Esophagus squamous epithelium (tissue), 5 donors: ENCODE measurements at regions not wholly inside any gene's neighbourhood (a gene's known extent, or its start where the extent isn't known, plus 50 kb on each side); places are given as distances from the start of the nearest gene placed in this dataset.

Experiments used
- DNase-seq: peaks from one replicate; lab custom pipeline; 2025; lab: John Stamatoyannopoulos, UW
- H3K27ac ChIP-seq, 4 donors: fragments of 200-600 bp; sonication (generic); one replicate each; pipeline ENCODE4 v1.5.1; 2016 to 2019; ENCODE audit warnings: mild to moderate bottlenecking in 1 of 4
- H3K27me3 ChIP-seq, 4 donors: fragments of 200-600 bp; sonication (generic); 1 replicate in 3 of 4; 2 replicates in 1 of 4; pipeline versions ENCODE4 v1.5.1 to v1.6.0; 2017 to 2021; ENCODE audit warnings: antibody characterized with exemption in 1 of 4
- H3K36me3 ChIP-seq, 3 donors: fragments of 200-600 bp; sonication (generic); one replicate each; pipeline ENCODE4 v1.5.1; 2016 to 2019
- H3K4me1 ChIP-seq, 3 donors: fragments of 200-600 bp; sonication (generic); one replicate each; pipeline ENCODE4 v1.5.1; 2017 to 2019
- H3K4me3 ChIP-seq, 4 donors: fragments of 200-600 bp; sonication (generic); 1 replicate in 3 of 4; 2 replicates in 1 of 4; pipeline ENCODE4 v1.5.1; 2016 to 2019; ENCODE audit warnings: mild to moderate bottlenecking in 2 of 4, moderate library complexity in 1 of 4
- H3K9me3 ChIP-seq, 3 donors: fragments of 200-600 bp; sonication (generic); one replicate each; pipeline ENCODE4 v1.5.1; 2016 to 2019
- CTCF ChIP-seq, 6 experiments: fragments of 450-650 bp in 4 of 6; fragments of 200-600 bp in 2 of 6; sonication (generic) in 2 of 6; IDR thresholded peaks; one replicate each; pipeline ENCODE4 v1.5.1; 2016 to 2019; ENCODE audit warnings: antibody characterized with exemption in 6 of 6, mild to moderate bottlenecking in 4 of 6, moderate library complexity in 4 of 6
- POLR2A ChIP-seq, 4 donors: fragments of 450-650 bp; IDR thresholded peaks; one replicate each; pipeline ENCODE4 v1.6.1; 2017; ENCODE audit warnings: antibody characterized with exemption in 4 of 4, mild to moderate bottlenecking in 4 of 4, moderate library complexity in 3 of 4
- WGBS, 2 donors: methylation state at CpG; one replicate each; pipeline ENCODE4 v1.1.5; 2018; 5-methylcytosine and 5-hydroxymethylcytosine counted together
- intact Hi-C: fragments of 100-400 bp; cut with DNase I; formaldehyde crosslinking; loops from one replicate; pipeline ENCODE4 v1.15.0; 2022
- donor health status: DM: yes; HTN: yes; CAD: no.

DNA sequence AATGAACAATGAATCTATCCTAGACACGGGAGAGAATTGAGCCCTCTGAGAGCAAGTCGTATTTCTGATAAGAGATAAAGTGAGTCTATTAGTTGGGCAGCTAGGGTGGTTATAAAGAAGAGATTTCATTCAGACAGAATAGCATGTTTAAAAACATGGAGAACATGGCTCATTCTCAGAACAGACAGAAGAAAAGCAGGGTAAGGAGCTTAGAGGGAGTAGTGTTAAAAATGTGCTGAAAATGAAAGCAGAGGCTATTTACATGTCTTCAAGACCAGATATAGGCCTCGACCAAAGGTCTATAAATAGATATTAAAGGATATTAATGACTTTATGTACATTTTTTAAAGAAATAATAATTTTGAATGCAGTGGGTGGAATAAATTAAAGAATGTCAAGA is 149.5 kb downstream of the SLITRK1 start:
- Histone ChIP-seq H3K36me3 (no peaks in the 10 kb centered on the region), H3K4me3 (no peak overlapping the region), H3K27ac (no peak overlapping the region), H3K27me3 (no peaks in the 10 kb centered on the region), H3K4me1 (no peaks in the 10 kb centered on the region), H3K9me3 (no peaks in the 10 kb centered on the region)
- 42 to 56% methylated on average over 3 of the region's 3 CpGs for WGBS, 2 donors
- no peak for DNase-seq
- intact Hi-C loops = no loop called here
- TF ChIP-seq CTCF (IDR thresholded peaks at IDR 0.05) (no peak), POLR2A (IDR thresholded peaks at IDR 0.05) (no peak)

DNA sequence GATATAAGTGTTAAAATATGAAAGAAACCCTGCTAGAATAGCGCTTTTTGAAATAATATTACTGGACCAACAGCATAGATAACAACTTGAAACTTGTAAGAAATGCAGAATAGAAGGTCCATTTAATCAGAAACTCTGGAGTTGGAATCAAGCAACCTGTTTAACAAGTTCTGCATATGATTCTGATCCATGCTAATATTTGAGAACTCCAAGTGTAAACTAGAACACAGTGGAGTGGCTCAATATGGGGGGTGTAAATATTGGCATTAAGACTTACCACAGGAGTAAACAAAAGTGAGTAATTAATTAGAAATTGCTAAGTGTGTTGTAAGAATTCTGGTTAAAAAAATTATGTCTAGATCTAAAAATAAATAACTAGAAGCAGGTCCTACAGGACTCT is 151.2 kb downstream of the SLITRK1 start:
- no peak overlapping the region for H3K4me3 ChIP-seq
- no peaks in the 10 kb centered on the region for H3K9me3 ChIP-seq
- H3K27ac ChIP-seq = no peak overlapping the region
- H3K36me3 ChIP-seq = no peaks in the 10 kb centered on the region
- no peaks in the 10 kb centered on the region for H3K27me3 ChIP-seq
- no peaks in the 10 kb centered on the region for H3K4me1 ChIP-seq
- WGBS, 2 donors = 44 to 84% methylated on average over 1 of the region's 1 CpG
- intact Hi-C loops = no loop called here
- TF ChIP-seq CTCF (IDR thresholded peaks at IDR 0.05) = no peak
- no peak for TF ChIP-seq POLR2A (IDR thresholded peaks at IDR 0.05)
- DNase-seq = no peak

DNA sequence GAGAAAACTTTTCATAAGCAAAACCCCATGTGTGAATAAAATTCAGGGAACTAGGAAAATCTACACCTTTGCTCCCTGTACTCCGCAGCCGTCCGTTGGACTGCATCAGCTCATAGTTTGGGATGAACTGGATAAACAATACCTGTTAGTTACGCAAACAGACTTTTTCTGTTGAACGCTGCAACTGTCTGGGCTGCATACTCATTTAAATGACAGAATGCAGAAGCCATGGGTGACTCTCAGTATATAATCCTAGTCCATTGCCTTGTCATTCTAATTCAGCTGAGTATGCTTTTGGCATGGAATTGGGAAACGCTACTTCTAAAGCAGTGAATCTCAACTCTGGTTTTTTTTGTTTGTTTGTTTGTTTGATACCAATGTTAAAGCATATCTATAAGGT is 151.6 kb downstream of the SLITRK1 start:
- TF ChIP-seq CTCF (IDR thresholded peaks at IDR 0.05) (no peak), POLR2A (IDR thresholded peaks at IDR 0.05) (no peak)
- Histone ChIP-seq H3K4me1 (no peaks in the 10 kb centered on the region), H3K9me3 (no peaks in the 10 kb centered on the region), H3K36me3 (no peaks in the 10 kb centered on the region), H3K27me3 (no peaks in the 10 kb centered on the region), H3K4me3 (no peak overlapping the region), H3K27ac (no peak overlapping the region)
- DNase-seq = no peak
- WGBS, 2 donors = 60 to 67% methylated on average over 6 of the region's 6 CpGs
- intact Hi-C loops = no loop called here

DNA sequence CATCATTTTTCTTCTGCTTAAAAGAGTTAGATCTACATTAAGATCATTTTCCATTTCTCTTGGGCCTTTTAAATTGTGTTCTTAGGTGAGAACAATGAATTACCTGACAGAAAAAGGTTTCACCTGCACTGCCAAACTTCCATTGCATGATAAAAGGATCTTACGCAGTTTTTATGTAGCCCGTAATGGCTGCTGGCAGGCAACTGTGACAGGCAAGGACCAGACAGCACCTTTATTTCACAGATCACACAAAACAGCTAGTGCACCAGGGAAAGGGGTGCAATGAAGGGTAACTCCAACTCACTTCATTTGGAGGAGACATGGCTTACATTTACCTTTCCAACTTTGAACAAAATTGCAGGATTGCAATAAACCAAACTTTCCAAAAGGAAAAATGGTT is 159.8 kb downstream of the SLITRK1 start:
- H3K27ac ChIP-seq = no peak overlapping the region
- intact Hi-C loops = no loop called here
- WGBS, 2 donors = 77 to 94% methylated on average over 2 of the region's 2 CpGs
- TF ChIP-seq POLR2A (IDR thresholded peaks at IDR 0.05) = no peak
- no peak for TF ChIP-seq CTCF (IDR thresholded peaks at IDR 0.05)
- H3K4me3 ChIP-seq = no peak overlapping the region
- no peaks in the 10 kb centered on the region for H3K36me3 ChIP-seq
- no peaks in the 10 kb centered on the region for H3K9me3 ChIP-seq
- H3K27me3 ChIP-seq = no peaks in the 10 kb centered on the region
- H3K4me1 ChIP-seq = no peaks in the 10 kb centered on the region
- DNase-seq = no peak

DNA sequence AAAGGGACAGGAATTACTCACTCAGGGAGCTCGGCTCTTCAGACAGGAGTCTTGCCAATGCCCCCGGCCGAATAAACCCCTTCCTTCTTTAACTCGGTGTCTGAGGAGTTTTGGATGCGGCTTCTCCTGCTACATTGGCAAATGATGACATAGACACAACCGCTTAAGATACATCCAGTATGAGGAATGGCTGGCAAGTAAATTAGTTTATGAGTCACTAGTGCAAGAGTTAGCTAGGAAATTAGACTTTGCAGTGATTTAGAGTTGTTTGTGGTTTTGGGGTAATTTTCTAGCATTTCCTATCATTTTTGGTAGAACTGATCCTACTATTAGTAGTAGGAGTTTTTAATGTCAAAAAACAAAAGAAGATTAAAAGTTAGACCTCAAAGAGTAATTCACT is 166.2 kb downstream of the SLITRK1 start:
- H3K4me3 ChIP-seq = no peak overlapping the region
- 72 to 92% methylated on average over 2 to 6 of the region's 6 CpGs for WGBS, 2 donors
- H3K9me3 ChIP-seq = no peaks in the 10 kb centered on the region
- no peaks in the 10 kb centered on the region for H3K36me3 ChIP-seq
- no peak for DNase-seq
- no peak for TF ChIP-seq POLR2A (IDR thresholded peaks at IDR 0.05)
- TF ChIP-seq CTCF (IDR thresholded peaks at IDR 0.05) = no peak
- no peaks in the 10 kb centered on the region for H3K4me1 ChIP-seq
- intact Hi-C loops = no loop called here
- H3K27me3 ChIP-seq = no peaks in the 10 kb centered on the region
- H3K27ac ChIP-seq = no peak overlapping the region
